ENCODE measurements at regions not wholly inside any gene's neighbourhood (a gene's known extent, or its start where the extent isn't known, plus 50 kb on each side); places are given as distances from the start of the nearest gene placed in this dataset.

- H3K27ac ChIP-seq (ENCODE audit: low read depth in 2 of 2, low read length in 1 of 2): no peak overlapping the region
- no peak overlapping the region for H2AFZ ChIP-seq (ENCODE audit: low read depth)
- CTCF ChIA-PET: no interaction called here
- H3F3A ChIP-seq (replicated peaks; ENCODE audit: insufficient read depth): no peaks in the 10 kb centered on the region
- 23% methylated on average over 11 of the region's 13 CpGs for WGBS (ENCODE audit: low lambda C conversion rate)
- H3K79me2 ChIP-seq (ENCODE audit: insufficient read depth): no peaks in the 10 kb centered on the region
- no peaks in the 10 kb centered on the region for H3K4me1 ChIP-seq (ENCODE audit: control insufficient read depth in 1 of 2, insufficient read depth in 2 of 2, low read depth in 1 of 2, low read length in 1 of 2)
- POLR2A ChIA-PET: no interaction called here
- H3K9me3 ChIP-seq: no peaks in the 10 kb centered on the region
- H3K36me3 ChIP-seq (replicated peaks in 1 of 2; ENCODE audit: control insufficient read depth in 1 of 2, insufficient read depth in 2 of 2, low read length in 1 of 2): no peaks in the 10 kb centered on the region
- no peak for DNase-seq
- H4K20me1 ChIP-seq (ENCODE audit: insufficient read depth): no peaks in the 10 kb centered on the region
- no peak overlapping the region for H3K4me2 ChIP-seq
- H3K4me3 ChIP-seq (ENCODE audit: low read depth in 2 of 2, low read length in 1 of 2): no peak overlapping the region
- no peaks in the 10 kb centered on the region for H3K27me3 ChIP-seq (ENCODE audit: insufficient read depth)
- no peaks in the 10 kb centered on the region for H3K9me2 ChIP-seq
- no peak for TF ChIP-seq PBX3 (IDR thresholded peaks at IDR 0.05)
- no peak for TF ChIP-seq IRF3 (IDR thresholded peaks at IDR 0.05; ENCODE audit: low read depth, low read length)
- no peak for TF ChIP-seq SIN3A (IDR thresholded peaks at IDR 0.05; ENCODE audit: borderline replicate concordance, low read depth, low read length)
- TF ChIP-seq MEF2A (IDR thresholded peaks at IDR 0.05; ENCODE audit: borderline replicate concordance, low read depth): no peak
- no peak for TF ChIP-seq TEAD4 (IDR thresholded peaks at IDR 0.05; ENCODE audit: borderline replicate concordance, insufficient read depth)
- TF ChIP-seq RXRA (IDR thresholded peaks at IDR 0.05; ENCODE audit: borderline replicate concordance, low read depth): no peak
- no peak for TF ChIP-seq TCF12 (IDR thresholded peaks at IDR 0.05)
- TF ChIP-seq TAF1 (IDR thresholded peaks at IDR 0.05; ENCODE audit: borderline replicate concordance, low read depth, low read length): no peak
- no peak overlapping the region for H3K9ac ChIP-seq
These were observed 299.4 kb upstream of the IRX2 start for GRCh38 chr5:3050863-3051262.

GRCh38 chr5:3049261-3049660 lies 297.8 kb upstream of the IRX2 start:
- WGBS (ENCODE audit: low lambda C conversion rate): 3% methylated on average over 8 of the region's 11 CpGs

More at GRCh38 chr5:3049261-3049660, 297.8 kb upstream of the IRX2 start:
- no peaks in the 10 kb centered on the region for H3K27me3 ChIP-seq (ENCODE audit: insufficient read depth)
- no peak overlapping the region for H3K27ac ChIP-seq (ENCODE audit: low read depth in 2 of 2, low read length in 1 of 2)
- H3K9me3 ChIP-seq: no peaks in the 10 kb centered on the region
- H3K4me3 ChIP-seq (ENCODE audit: low read depth in 2 of 2, low read length in 1 of 2): no peak overlapping the region
- no peak overlapping the region for H2AFZ ChIP-seq (ENCODE audit: low read depth)
- no peak overlapping the region for H3K4me2 ChIP-seq
- no peaks in the 10 kb centered on the region for H4K20me1 ChIP-seq (ENCODE audit: insufficient read depth)
- no peaks in the 10 kb centered on the region for H3K4me1 ChIP-seq (ENCODE audit: control insufficient read depth in 1 of 2, insufficient read depth in 2 of 2, low read depth in 1 of 2, low read length in 1 of 2)
- CTCF ChIA-PET: no interaction called here
- no peaks in the 10 kb centered on the region for H3K9me2 ChIP-seq
- no peak overlapping the region for H3K9ac ChIP-seq
- POLR2A ChIA-PET: no interaction called here
- no peaks in the 10 kb centered on the region for H3K36me3 ChIP-seq (replicated peaks in 1 of 2; ENCODE audit: control insufficient read depth in 1 of 2, insufficient read depth in 2 of 2, low read length in 1 of 2)
- TF ChIP-seq POLR2AphosphoS5 (IDR thresholded peaks at IDR 0.05; ENCODE audit: low read depth, low read length) (no peak), SIN3A (IDR thresholded peaks at IDR 0.05; ENCODE audit: borderline replicate concordance, low read depth, low read length) (no peak), GATA2 (CRISPR knock-in tag; IDR thresholded peaks at IDR 0.05) (no peak), CHD2 (IDR thresholded peaks at IDR 0.05; ENCODE audit: low read length, partially characterized antibody) (no peak), ZBTB33 (IDR thresholded peaks at IDR 0.05; ENCODE audit: borderline replicate concordance, low read depth) (no peak), JUND (IDR thresholded peaks at IDR 0.05) (no peak), RAD21 (IDR thresholded peaks at IDR 0.05; ENCODE audit: low read length) (no peak), FOXJ3 (CRISPR knock-in tag; IDR thresholded peaks at IDR 0.05) (no peak), FOXM1 (IDR thresholded peaks at IDR 0.05; ENCODE audit: low read depth) (no peak), MXI1 (IDR thresholded peaks at IDR 0.05; ENCODE audit: low read depth, low read length) (no peak), MEF2A (IDR thresholded peaks at IDR 0.05; ENCODE audit: borderline replicate concordance, low read depth) (no peak)
- DNase-seq: no peak
- H3K79me2 ChIP-seq (ENCODE audit: insufficient read depth): no peaks in the 10 kb centered on the region
- no peaks in the 10 kb centered on the region for H3F3A ChIP-seq (replicated peaks; ENCODE audit: insufficient read depth)
